ENCODE measurements at regions not wholly inside any gene's neighbourhood (a gene's known extent, or its start where the extent isn't known, plus 50 kb on each side); places are given as distances from the start of the nearest gene placed in this dataset.

GRCh38 chr5:18761801-18762200, 1127.5 kb downstream of the TAF11L14 start:
- no peaks in the 10 kb centered on the region for H3K27me3 ChIP-seq
- no peak overlapping the region for H3K4me3 ChIP-seq (ENCODE audit: low read depth in 1 of 2, low read length in 1 of 2)
- H3K9me3 ChIP-seq, result no peaks in the 10 kb centered on the region
- TF ChIP-seq CTCF (IDR thresholded peaks at IDR 0.05), result no peak
- H3K4me1 ChIP-seq (ENCODE audit: control insufficient read depth in 1 of 2, insufficient read depth in 1 of 2, low read depth in 1 of 2, low read length in 1 of 2), result no peaks in the 10 kb centered on the region
- H3K27ac ChIP-seq, result no peak overlapping the region
- no peaks in the 10 kb centered on the region for H3K36me3 ChIP-seq

GRCh38 chr5:18764161-18764560, 1129.9 kb downstream of the TAF11L14 start:
- Histone ChIP-seq H3K36me3 (no peaks in the 10 kb centered on the region), H3K4me3 (ENCODE audit: low read depth in 1 of 2, low read length in 1 of 2) (no peak overlapping the region), H3K27me3 (no peaks in the 10 kb centered on the region), H3K9me3 (no peaks in the 10 kb centered on the region), H3K27ac (no peak overlapping the region), H3K4me1 (ENCODE audit: control insufficient read depth in 1 of 2, insufficient read depth in 1 of 2, low read depth in 1 of 2, low read length in 1 of 2) (no peaks in the 10 kb centered on the region)
- TF ChIP-seq CTCF (IDR thresholded peaks at IDR 0.05), result no peak

GRCh38 chr5:18765304-18765703, 1131.0 kb downstream of the TAF11L14 start:
- H3K4me3 ChIP-seq (ENCODE audit: low read depth in 1 of 2, low read length in 1 of 2), result no peak overlapping the region
- no peak overlapping the region for H3K27ac ChIP-seq
- no peaks in the 10 kb centered on the region for H3K4me1 ChIP-seq (ENCODE audit: control insufficient read depth in 1 of 2, insufficient read depth in 1 of 2, low read depth in 1 of 2, low read length in 1 of 2)

GRCh38 chr5:18771097-18771610, 1136.9 kb downstream of the TAF11L14 start:
- no peak overlapping the region for H3K27ac ChIP-seq
- H3K36me3 ChIP-seq, result no peaks in the 10 kb centered on the region
- H3K27me3 ChIP-seq, result no peaks in the 10 kb centered on the region
- no peaks in the 10 kb centered on the region for H3K4me1 ChIP-seq (ENCODE audit: control insufficient read depth in 1 of 2, insufficient read depth in 1 of 2, low read depth in 1 of 2, low read length in 1 of 2)
- no peak overlapping the region for H3K4me3 ChIP-seq (ENCODE audit: low read depth in 1 of 2, low read length in 1 of 2)
- H3K9me3 ChIP-seq, result no peaks in the 10 kb centered on the region
- TF ChIP-seq CTCF (IDR thresholded peaks at IDR 0.05), result no peak

More at GRCh38 chr5:18765304-18765703, 1131.0 kb downstream of the TAF11L14 start:
- H3K9me3 ChIP-seq, result no peaks in the 10 kb centered on the region
- H3K36me3 ChIP-seq, result no peaks in the 10 kb centered on the region
- TF ChIP-seq CTCF (IDR thresholded peaks at IDR 0.05), result no peak
- H3K27me3 ChIP-seq, result no peaks in the 10 kb centered on the region

GRCh38 chr5:18772475-18772874, 1138.2 kb downstream of the TAF11L14 start:
- TF ChIP-seq CTCF (IDR thresholded peaks at IDR 0.05), result no peak
- Histone ChIP-seq H3K36me3 (no peaks in the 10 kb centered on the region), H3K9me3 (no peaks in the 10 kb centered on the region), H3K27me3 (no peaks in the 10 kb centered on the region), H3K4me1 (ENCODE audit: control insufficient read depth in 1 of 2, insufficient read depth in 1 of 2, low read depth in 1 of 2, low read length in 1 of 2) (no peaks in the 10 kb centered on the region), H3K27ac (no peak overlapping the region), H3K4me3 (ENCODE audit: low read depth in 1 of 2, low read length in 1 of 2) (no peak overlapping the region)

GRCh38 chr5:18778225-18778624, 1144.0 kb downstream of the TAF11L14 start:
- no peak for TF ChIP-seq CTCF (IDR thresholded peaks at IDR 0.05)
- no peaks in the 10 kb centered on the region for H3K27me3 ChIP-seq
- no peaks in the 10 kb centered on the region for H3K4me1 ChIP-seq (ENCODE audit: control insufficient read depth in 1 of 2, insufficient read depth in 1 of 2, low read depth in 1 of 2, low read length in 1 of 2)
- no peak overlapping the region for H3K4me3 ChIP-seq (ENCODE audit: low read depth in 1 of 2, low read length in 1 of 2)
- H3K27ac ChIP-seq, result no peak overlapping the region
- no peaks in the 10 kb centered on the region for H3K36me3 ChIP-seq
- H3K9me3 ChIP-seq, result no peaks in the 10 kb centered on the region
